ENCODE measurements at regions not wholly inside any gene's neighbourhood (a gene's known extent, or its start where the extent isn't known, plus 50 kb on each side); places are given as distances from the start of the nearest gene placed in this dataset.

GRCh38 chr4:188717661-188718060, 578.4 kb downstream of the TRIML1 start:
- peaks cover 0 to 4% of the 10 kb centered on the region in 2 experiments; a peak in 1 of 4 replicates for H3K4me1 ChIP-seq (ENCODE audit: control insufficient read depth in 1 of 2, insufficient read depth in 2 of 2, low read length in 2 of 2)
- H3K4me3 ChIP-seq (replicated peaks in 1 of 2; ENCODE audit: low read depth in 1 of 2, low read length in 2 of 2): no peak overlapping the region
- ChIA-PET RAD21 (ENCODE audit: low non-redundant PET in 1 of 2, low total read pairs in 2 of 2, uncharacterized antibody in 2 of 2, unreplicated experiment in 2 of 2) (no interaction called here), CTCF (no interaction called here), POLR2A (no interaction called here)
- no peak overlapping the region for H2AFZ ChIP-seq (ENCODE audit: low read depth, low read length, poor library complexity, severe bottlenecking)
- no peak overlapping the region for H3K9ac ChIP-seq (ENCODE audit: low read length)
- no peak overlapping the region for H3K4me2 ChIP-seq (ENCODE audit: low read length)
- H3K9me3 ChIP-seq (ENCODE audit: control insufficient read depth in 1 of 2, insufficient read depth in 1 of 2, low read depth in 1 of 2, low read length in 2 of 2): no peaks in the 10 kb centered on the region
- H3K27ac ChIP-seq (ENCODE audit: low read depth, low read length): no peak overlapping the region
- no peaks in the 10 kb centered on the region for H3K36me3 ChIP-seq (ENCODE audit: control insufficient read depth in 1 of 2, insufficient read depth in 2 of 2, low read length in 2 of 2)
- no peaks in the 10 kb centered on the region for H4K20me1 ChIP-seq (ENCODE audit: insufficient read depth)
- DNase-seq (ENCODE audit: low read depth, low spot score) (no peak), ATAC-seq (no peak)
- H3K9me2 ChIP-seq (ENCODE audit: insufficient read depth): no peaks in the 10 kb centered on the region
- H3K79me2 ChIP-seq (ENCODE audit: insufficient read depth, low read length): no peaks in the 10 kb centered on the region
- intact Hi-C loops (cut with micrococcal nuclease): no loop called here
- H3K27me3 ChIP-seq (ENCODE audit: insufficient read depth, low read length): no peaks in the 10 kb centered on the region
- no peak for TF ChIP-seq SRF (IDR thresholded peaks at IDR 0.05; ENCODE audit: low read depth)
- TF ChIP-seq POLR2AphosphoS5 (IDR thresholded peaks at IDR 0.05; ENCODE audit: low read depth, low read length): no peak
- no peak for TF ChIP-seq SIN3A (IDR thresholded peaks at IDR 0.05; ENCODE audit: low read depth)
- TF ChIP-seq JUND (IDR thresholded peaks at IDR 0.05): no peak
- no peak for TF ChIP-seq ZFX (IDR thresholded peaks at IDR 0.05)
- no peak for TF ChIP-seq RAD21 (IDR thresholded peaks at IDR 0.05; ENCODE audit: low read depth)
- TF ChIP-seq, protein P1, sequence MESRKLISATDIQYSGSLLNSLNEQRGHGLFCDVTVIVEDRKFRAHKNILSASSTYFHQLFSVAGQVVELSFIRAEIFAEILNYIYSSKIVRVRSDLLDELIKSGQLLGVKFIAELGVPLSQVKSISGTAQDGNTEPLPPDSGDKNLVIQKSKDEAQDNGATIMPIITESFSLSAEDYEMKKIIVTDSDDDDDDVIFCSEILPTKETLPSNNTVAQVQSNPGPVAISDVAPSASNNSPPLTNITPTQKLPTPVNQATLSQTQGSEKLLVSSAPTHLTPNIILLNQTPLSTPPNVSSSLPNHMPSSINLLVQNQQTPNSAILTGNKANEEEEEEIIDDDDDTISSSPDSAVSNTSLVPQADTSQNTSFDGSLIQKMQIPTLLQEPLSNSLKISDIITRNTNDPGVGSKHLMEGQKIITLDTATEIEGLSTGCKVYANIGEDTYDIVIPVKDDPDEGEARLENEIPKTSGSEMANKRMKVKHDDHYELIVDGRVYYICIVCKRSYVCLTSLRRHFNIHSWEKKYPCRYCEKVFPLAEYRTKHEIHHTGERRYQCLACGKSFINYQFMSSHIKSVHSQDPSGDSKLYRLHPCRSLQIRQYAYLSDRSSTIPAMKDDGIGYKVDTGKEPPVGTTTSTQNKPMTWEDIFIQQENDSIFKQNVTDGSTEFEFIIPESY (IDR thresholded peaks at IDR 0.05; ENCODE audit: extremely low read depth, insufficient replicate concordance, low read length): no peak
- TF ChIP-seq TCF7L2 (IDR thresholded peaks at IDR 0.05; ENCODE audit: borderline replicate concordance, extremely low read depth, insufficient read depth, insufficient read length): no peak
- TF ChIP-seq CBX3 (IDR thresholded peaks at IDR 0.05; ENCODE audit: low read depth): no peak
- TF ChIP-seq, protein P2, sequence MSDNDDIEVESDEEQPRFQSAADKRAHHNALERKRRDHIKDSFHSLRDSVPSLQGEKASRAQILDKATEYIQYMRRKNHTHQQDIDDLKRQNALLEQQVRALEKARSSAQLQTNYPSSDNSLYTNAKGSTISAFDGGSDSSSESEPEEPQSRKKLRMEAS (IDR thresholded peaks at IDR 0.05): no peak
- TF ChIP-seq CTCF (IDR thresholded peaks at IDR 0.05 in 2 of 3, conservative IDR thresholded peaks at IDR 0.05 in 1 of 3; ENCODE audit: borderline replicate concordance in 1 of 3, insufficient read depth in 1 of 3, low read depth in 2 of 3, low read length in 2 of 3): no peak
- TF ChIP-seq, protein P3, sequence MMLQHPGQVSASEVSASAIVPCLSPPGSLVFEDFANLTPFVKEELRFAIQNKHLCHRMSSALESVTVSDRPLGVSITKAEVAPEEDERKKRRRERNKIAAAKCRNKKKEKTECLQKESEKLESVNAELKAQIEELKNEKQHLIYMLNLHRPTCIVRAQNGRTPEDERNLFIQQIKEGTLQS (IDR thresholded peaks at IDR 0.05): no peak
- TF ChIP-seq EZH2 (IDR thresholded peaks at IDR 0.05): no peak
- no peak for TF ChIP-seq CEBPB (IDR thresholded peaks at IDR 0.05; ENCODE audit: low read depth)
- TF ChIP-seq ZNF274 (IDR thresholded peaks at IDR 0.05; ENCODE audit: low read depth, low read length): no peak
- no TSS peak for BruUV-seq (replicated peaks)
